ENCODE measurements at regions not wholly inside any gene's neighbourhood (a gene's known extent, or its start where the extent isn't known, plus 50 kb on each side); places are given as distances from the start of the nearest gene placed in this dataset.

GRCh38 chr2:145166731-145167302 is 646.9 kb upstream of the ZEB2 start:
- Histone ChIP-seq H3K4me2 (ENCODE audit: low read length) (no peak overlapping the region), H3K9me3 (ENCODE audit: control insufficient read depth, low read length) (no peaks in the 10 kb centered on the region), H3K9ac (no peak overlapping the region), H2AFZ (no peak overlapping the region), H3K4me3 (ENCODE audit: low read depth, low read length) (no peak overlapping the region), H3K36me3 (ENCODE audit: control insufficient read depth, insufficient read depth, low read length) (no peaks in the 10 kb centered on the region), H3K27ac (no peak overlapping the region), H3K79me2 (no peaks in the 10 kb centered on the region), H3K27me3 (ENCODE audit: control insufficient read depth, insufficient read depth, low read length) (no peaks in the 10 kb centered on the region), H3K4me1 (no peaks in the 10 kb centered on the region)
- TF ChIP-seq CTCF (IDR thresholded peaks at IDR 0.05): no peak

GRCh38 chr2:145161656-145162055 is 641.7 kb upstream of the ZEB2 start:
- Histone ChIP-seq H3K9me3 (ENCODE audit: control insufficient read depth, low read length) (no peaks in the 10 kb centered on the region), H2AFZ (no peak overlapping the region), H3K4me1 (no peaks in the 10 kb centered on the region), H3K27ac (no peak overlapping the region), H3K27me3 (ENCODE audit: control insufficient read depth, insufficient read depth, low read length) (no peaks in the 10 kb centered on the region), H3K9ac (no peak overlapping the region), H3K4me3 (ENCODE audit: low read depth, low read length) (no peak overlapping the region), H3K36me3 (ENCODE audit: control insufficient read depth, insufficient read depth, low read length) (no peaks in the 10 kb centered on the region), H3K79me2 (no peaks in the 10 kb centered on the region), H3K4me2 (ENCODE audit: low read length) (no peak overlapping the region)
- TF ChIP-seq CTCF (IDR thresholded peaks at IDR 0.05): no peak

- no peaks in the 10 kb centered on the region for H3K4me1 ChIP-seq
- H3K4me2 ChIP-seq (ENCODE audit: low read length): no peak overlapping the region
- H3K4me3 ChIP-seq (ENCODE audit: low read depth, low read length): no peak overlapping the region
- no peaks in the 10 kb centered on the region for H3K36me3 ChIP-seq (ENCODE audit: control insufficient read depth, insufficient read depth, low read length)
- H2AFZ ChIP-seq: no peak overlapping the region
- no peaks in the 10 kb centered on the region for H3K79me2 ChIP-seq
- H3K27ac ChIP-seq: no peak overlapping the region
- no peak overlapping the region for H3K9ac ChIP-seq
- TF ChIP-seq CTCF (IDR thresholded peaks at IDR 0.05): no peak
- no peaks in the 10 kb centered on the region for H3K27me3 ChIP-seq (ENCODE audit: control insufficient read depth, insufficient read depth, low read length)
- no peaks in the 10 kb centered on the region for H3K9me3 ChIP-seq (ENCODE audit: control insufficient read depth, low read length)
These were observed 640.9 kb upstream of the ZEB2 start for GRCh38 chr2:145160855-145161254.

- Histone ChIP-seq H3K4me2 (ENCODE audit: low read length) (no peak overlapping the region), H3K27ac (no peak overlapping the region), H3K9ac (no peak overlapping the region), H2AFZ (no peak overlapping the region), H3K79me2 (no peaks in the 10 kb centered on the region), H3K27me3 (ENCODE audit: control insufficient read depth, insufficient read depth, low read length) (no peaks in the 10 kb centered on the region), H3K4me3 (ENCODE audit: low read depth, low read length) (no peak overlapping the region), H3K9me3 (ENCODE audit: control insufficient read depth, low read length) (no peaks in the 10 kb centered on the region), H3K36me3 (ENCODE audit: control insufficient read depth, insufficient read depth, low read length) (no peaks in the 10 kb centered on the region), H3K4me1 (no peaks in the 10 kb centered on the region)
- TF ChIP-seq CTCF (IDR thresholded peaks at IDR 0.05): no peak
These were observed 639.8 kb upstream of the ZEB2 start for GRCh38 chr2:145159676-145160075.

Measured in parathyroid adenoma (tissue), 2 donors.